ENCODE measurements at regions not wholly inside any gene's neighbourhood (a gene's known extent, or its start where the extent isn't known, plus 50 kb on each side); places are given as distances from the start of the nearest gene placed in this dataset.

- TF ChIP-seq ZNF772 (CRISPR knock-in tag; IDR thresholded peaks at IDR 0.05) = no peak
- TF ChIP-seq DZIP1 (CRISPR knock-in tag; IDR thresholded peaks at IDR 0.05) = no peak
- TF ChIP-seq MBNL3 (CRISPR knock-in tag; conservative IDR thresholded peaks at IDR 0.05) = no peak
- TF ChIP-seq FOSL1 (CRISPR knock-in tag; IDR thresholded peaks at IDR 0.05; ENCODE audit: borderline replicate concordance) = no peak
- 0 out of 2 replicates have a peak, but pooled peaks have one; percentile 17 for TF ChIP-seq ZNF574 (CRISPR knock-in tag; IDR thresholded peaks at IDR 0.05)
- TF ChIP-seq SMC3 (IDR thresholded peaks at IDR 0.05; ENCODE audit: low read length) = 0 out of 2 replicates have a peak, but pooled peaks have one; percentile 47
- TF ChIP-seq ZNF878 (CRISPR knock-in tag; IDR thresholded peaks at IDR 0.05) = no peak
- TF ChIP-seq CREM (IDR thresholded peaks at IDR 0.05) = no peak
- TF ChIP-seq CREM (CRISPR knock-in tag; IDR thresholded peaks at IDR 0.05) = no peak
- TF ChIP-seq ZNF614 (CRISPR knock-in tag; IDR thresholded peaks at IDR 0.05; ENCODE audit: borderline replicate concordance) = peak; percentile 33; the same call in 1 of the 2 replicates
- no peak for TF ChIP-seq PBX2 (CRISPR knock-in tag; IDR thresholded peaks at IDR 0.05)
- TF ChIP-seq STAG1 (CRISPR knock-in tag; IDR thresholded peaks at IDR 0.05) = peak; percentile 84
- 0 out of 2 replicates have a peak, but pooled peaks have one; percentile 47 for TF ChIP-seq MXD3 (CRISPR knock-in tag; IDR thresholded peaks at IDR 0.05)
- peak; percentile 68 for TF ChIP-seq ZMYM4 (CRISPR knock-in tag; IDR thresholded peaks at IDR 0.05)
- no peak for TF ChIP-seq CHCHD3 (CRISPR knock-in tag; IDR thresholded peaks at IDR 0.05)
- TF ChIP-seq SMAD3 (CRISPR knock-in tag; IDR thresholded peaks at IDR 0.05) = 0 out of 2 replicates have a peak, but pooled peaks have one; percentile 24
- no peak for TF ChIP-seq MAFK (conservative IDR thresholded peaks at IDR 0.05 in 1 of 2, IDR thresholded peaks at IDR 0.05 in 1 of 2; ENCODE audit: low read length in 2 of 2)
- no peak for TF ChIP-seq ZNF776 (CRISPR knock-in tag; IDR thresholded peaks at IDR 0.05)
- TF ChIP-seq KAT8 (CRISPR knock-in tag; IDR thresholded peaks at IDR 0.05) = no peak
- TF ChIP-seq ZNF550 (CRISPR knock-in tag; IDR thresholded peaks at IDR 0.05; ENCODE audit: borderline replicate concordance) = no peak
- peak; percentile 55 for TF ChIP-seq TEAD3 (CRISPR knock-in tag; optimal IDR thresholded peaks at IDR 0.05; ENCODE audit: borderline replicate concordance)
- TF ChIP-seq ARNT2 (CRISPR knock-in tag; IDR thresholded peaks at IDR 0.05; ENCODE audit: low read depth) = no peak
- TF ChIP-seq ZNF563 (CRISPR knock-in tag; IDR thresholded peaks at IDR 0.05) = no peak
- no peak for TF ChIP-seq FOXP4 (CRISPR knock-in tag; IDR thresholded peaks at IDR 0.05)
Measured at GRCh38 chr14:43540948-43541347, 966.1 kb downstream of the FSCB start (continued).
